SK-N-SH treated with all-trans-retinoic acid at 6 μM for 48 hours (cell line): ENCODE measurements at regions not wholly inside any gene's neighbourhood (a gene's known extent, or its start where the extent isn't known, plus 50 kb on each side); places are given as distances from the start of the nearest gene placed in this dataset.

Experiments
- ATAC-seq: fragments of 200-7000 bp; cut with Tn5 transposase; 3 replicates; pipeline ENCODE4 v1.9.1; 2020; ENCODE audit warnings: mild to moderate bottlenecking, moderate library complexity
- ARNTL ChIP-seq: fragments of 450-650 bp; formaldehyde crosslinking; IDR thresholded peaks from 2 replicates; pipeline ENCODE4 v1.5.0; 2020; ENCODE audit warnings: low read depth, mild to moderate bottlenecking, moderate library complexity, borderline replicate concordance
- BACH2 ChIP-seq: fragments of 250-450 bp; sonication (Bioruptor Pico); IDR thresholded peaks from 2 replicates; pipeline ENCODE4 v1.9.0; 2021; ENCODE audit warnings: mild to moderate bottlenecking, borderline replicate concordance
- CSDC2 ChIP-seq: fragments of 250-450 bp; sonication (Bioruptor Pico); IDR thresholded peaks from 2 replicates; pipeline ENCODE4 v1.5.0; 2020; ENCODE audit warnings: mild to moderate bottlenecking, moderate library complexity
- ESRRG ChIP-seq: fragments of 250-450 bp; sonication (Bioruptor Pico); IDR thresholded peaks from 2 replicates; pipeline ENCODE4 v1.6.1; 2021; ENCODE audit warnings: mild to moderate bottlenecking
- GLIS3 ChIP-seq: fragments of 250-450 bp; sonication (Bioruptor Pico); IDR thresholded peaks from 2 replicates; pipeline ENCODE4 v1.5.0; 2020; ENCODE audit warnings: mild to moderate bottlenecking, moderate library complexity
- ISL1 ChIP-seq: fragments of 250-450 bp; sonication (Bioruptor Pico); IDR thresholded peaks from 2 replicates; pipeline ENCODE4 v2.1.2; 2022; ENCODE audit warnings: mild to moderate bottlenecking, moderate library complexity
- OSR1 ChIP-seq: fragments of 250-450 bp; sonication (Bioruptor Pico); IDR thresholded peaks from 2 replicates; pipeline ENCODE4 v1.8.0; 2022; ENCODE audit warnings: moderate library complexity, mild to moderate bottlenecking, inconsistent platforms
- PPARA ChIP-seq: fragments of 250-450 bp; sonication (Bioruptor Pico); IDR thresholded peaks from 2 replicates; pipeline ENCODE4 v1.5.0; 2020; ENCODE audit warnings: mild to moderate bottlenecking, borderline replicate concordance
- RARB ChIP-seq: fragments of 250-450 bp; sonication (Bioruptor Pico); IDR thresholded peaks from 2 replicates; pipeline ENCODE4 v1.8.0; 2021; ENCODE audit warnings: mild to moderate bottlenecking, moderate library complexity
- SNAI2 ChIP-seq: fragments of 250-450 bp; sonication (Bioruptor Pico); IDR thresholded peaks from 2 replicates; pipeline ENCODE4 v1.5.0; 2020; ENCODE audit warnings: mild to moderate bottlenecking, moderate library complexity
- TCF4 ChIP-seq: fragments of 250-450 bp; sonication (Bioruptor Pico); IDR thresholded peaks from 2 replicates; pipeline ENCODE4 v1.8.0; 2021; ENCODE audit warnings: mild to moderate bottlenecking, moderate library complexity, borderline replicate concordance
- TOX ChIP-seq: fragments of 250-450 bp; sonication (Bioruptor Pico); IDR thresholded peaks from 2 replicates; pipeline ENCODE4 v1.8.0; 2021; ENCODE audit warnings: mild to moderate bottlenecking, moderate library complexity, borderline replicate concordance
- ZC3H10 ChIP-seq: fragments of 250-450 bp; sonication (Bioruptor Pico); IDR thresholded peaks from 2 replicates; pipeline ENCODE4 v1.5.1; 2021; ENCODE audit warnings: mild to moderate bottlenecking, moderate library complexity
- ZFP3 ChIP-seq: fragments of 250-450 bp; sonication (Bioruptor Pico); IDR thresholded peaks from 2 replicates; pipeline ENCODE4 v1.5.0; 2020; ENCODE audit warnings: mild to moderate bottlenecking, moderate library complexity
- ZFP30 ChIP-seq: fragments of 450-650 bp; formaldehyde crosslinking; IDR thresholded peaks from 2 replicates; pipeline ENCODE4 v1.5.0; 2022; ENCODE audit warnings: mild to moderate bottlenecking, moderate library complexity
- ZNF565 ChIP-seq: fragments of 450-650 bp; formaldehyde crosslinking; conservative IDR thresholded peaks from 2 replicates; pipeline ENCODE4 v1.5.0; 2020; ENCODE audit warnings: low read depth, mild to moderate bottlenecking, moderate library complexity
- ZNF70 ChIP-seq: fragments of 450-650 bp; formaldehyde crosslinking; IDR thresholded peaks from 2 replicates; pipeline ENCODE4 v1.5.0; 2020; ENCODE audit warnings: mild to moderate bottlenecking, moderate library complexity
- ZNF8 ChIP-seq: fragments of 450-650 bp; formaldehyde crosslinking; IDR thresholded peaks from 2 replicates; pipeline ENCODE4 v1.5.0; 2020; ENCODE audit warnings: mild to moderate bottlenecking, moderate library complexity
- TF ChIP-seq, protein P1 (sequence below): fragments of 250-450 bp; sonication (Bioruptor Pico); IDR thresholded peaks from 2 replicates; pipeline ENCODE4 v1.5.1; 2020; ENCODE audit warnings: low read depth, mild to moderate bottlenecking, moderate library complexity
- TF ChIP-seq, protein P2 (sequence below): fragments of 250-450 bp; sonication (Bioruptor Pico); IDR thresholded peaks from 2 replicates; pipeline ENCODE4 v1.5.1; 2021; ENCODE audit warnings: mild to moderate bottlenecking, moderate library complexity
- TF ChIP-seq, protein P3 (sequence below): fragments of 250-450 bp; sonication (Bioruptor Pico); IDR thresholded peaks from 2 replicates; pipeline ENCODE4 v1.5.0; 2020; ENCODE audit warnings: mild to moderate bottlenecking, moderate library complexity
- TF ChIP-seq, protein P4 (sequence below): fragments of 250-450 bp; sonication (Bioruptor Pico); IDR thresholded peaks from 2 replicates; pipeline ENCODE4 v1.8.0; 2020; ENCODE audit warnings: mild to moderate bottlenecking, moderate library complexity, borderline replicate concordance
- TF ChIP-seq, protein P5 (sequence below): fragments of 250-450 bp; sonication (Bioruptor Pico); IDR thresholded peaks from 2 replicates; pipeline ENCODE4 v1.8.0; 2021; ENCODE audit warnings: low read depth, mild to moderate bottlenecking, moderate library complexity, borderline replicate concordance

DNA sequence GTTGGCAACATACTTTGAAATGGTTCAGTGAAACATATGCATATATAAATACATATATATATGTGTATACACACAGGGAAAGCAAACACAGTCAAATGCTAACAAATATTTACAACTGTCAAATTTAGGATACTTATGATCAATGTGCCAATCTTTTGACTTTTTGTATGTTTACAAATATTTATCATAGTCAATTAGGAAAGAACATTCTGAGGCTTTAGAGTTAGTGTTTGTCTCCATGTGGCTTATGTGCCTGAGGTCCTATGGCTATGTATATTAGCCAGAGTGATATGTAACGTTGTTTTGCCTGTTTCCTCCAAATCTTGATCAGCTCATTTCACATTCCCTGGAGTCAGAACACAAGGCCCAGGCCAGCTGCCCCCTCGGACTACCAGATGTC, 126.5 kb upstream of the MAN1A1 start:
- TF ChIP-seq CSDC2 (CRISPR knock-in tag) (no peak), ZNF565 (CRISPR knock-in tag) (no peak), ZFP30 (CRISPR knock-in tag) (no peak), BACH2 (CRISPR knock-in tag) (no peak), TCF4 (no peak), OSR1 (CRISPR knock-in tag) (no peak), RARB (CRISPR knock-in tag) (no peak), TOX (CRISPR knock-in tag) (no peak), ZC3H10 (CRISPR knock-in tag) (no peak), GLIS3 (no peak), ARNTL (CRISPR knock-in tag) (no peak), ZNF70 (CRISPR knock-in tag) (no peak)
- TF ChIP-seq, protein P1, sequence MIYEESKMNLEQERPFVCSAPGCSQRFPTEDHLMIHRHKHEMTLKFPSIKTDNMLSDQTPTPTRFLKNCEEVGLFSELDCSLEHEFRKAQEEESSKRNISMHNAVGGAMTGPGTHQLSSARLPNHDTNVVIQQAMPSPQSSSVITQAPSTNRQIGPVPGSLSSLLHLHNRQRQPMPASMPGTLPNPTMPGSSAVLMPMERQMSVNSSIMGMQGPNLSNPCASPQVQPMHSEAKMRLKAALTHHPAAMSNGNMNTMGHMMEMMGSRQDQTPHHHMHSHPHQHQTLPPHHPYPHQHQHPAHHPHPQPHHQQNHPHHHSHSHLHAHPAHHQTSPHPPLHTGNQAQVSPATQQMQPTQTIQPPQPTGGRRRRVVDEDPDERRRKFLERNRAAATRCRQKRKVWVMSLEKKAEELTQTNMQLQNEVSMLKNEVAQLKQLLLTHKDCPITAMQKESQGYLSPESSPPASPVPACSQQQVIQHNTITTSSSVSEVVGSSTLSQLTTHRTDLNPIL (CRISPR knock-in tag): no peak
- ATAC-seq: no peak

DNA sequence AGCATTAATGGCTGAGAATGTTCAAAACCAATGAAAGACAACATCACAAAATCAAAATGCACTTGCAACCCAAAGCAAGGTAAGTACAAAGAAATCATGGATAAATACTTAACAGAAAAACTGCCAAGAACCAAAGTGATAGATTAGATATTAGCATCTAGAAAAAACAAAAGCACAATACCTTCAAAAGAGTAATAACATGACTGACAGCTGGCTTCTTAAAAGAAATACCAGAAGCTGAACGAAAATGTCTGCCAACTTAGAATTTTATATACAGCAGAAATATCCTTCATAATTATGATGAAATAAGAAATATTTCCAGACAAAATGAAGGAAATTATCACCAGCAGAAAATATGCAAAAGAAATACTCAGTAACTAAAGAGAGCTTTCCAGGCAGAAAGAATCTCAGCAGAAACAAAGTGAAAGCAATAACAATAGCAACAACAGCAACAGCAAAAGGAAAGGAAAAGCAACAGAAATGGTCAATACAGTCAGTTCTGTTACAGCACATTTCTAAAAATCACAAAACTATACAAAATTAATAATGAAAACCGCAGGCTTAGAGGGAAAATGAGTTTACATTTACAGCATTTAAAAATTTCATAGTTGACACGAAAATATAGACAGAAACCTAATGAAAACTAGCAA, 121.5 kb upstream of the MAN1A1 start:
- ATAC-seq: no peak
- TF ChIP-seq TCF4 (no peak), OSR1 (CRISPR knock-in tag) (no peak), ZNF8 (CRISPR knock-in tag) (no peak), ZNF70 (CRISPR knock-in tag) (no peak), ZNF565 (CRISPR knock-in tag) (no peak), TOX (CRISPR knock-in tag) (no peak), CSDC2 (CRISPR knock-in tag) (no peak), PPARA (CRISPR knock-in tag) (no peak), GLIS3 (no peak)
- TF ChIP-seq, protein P2, sequence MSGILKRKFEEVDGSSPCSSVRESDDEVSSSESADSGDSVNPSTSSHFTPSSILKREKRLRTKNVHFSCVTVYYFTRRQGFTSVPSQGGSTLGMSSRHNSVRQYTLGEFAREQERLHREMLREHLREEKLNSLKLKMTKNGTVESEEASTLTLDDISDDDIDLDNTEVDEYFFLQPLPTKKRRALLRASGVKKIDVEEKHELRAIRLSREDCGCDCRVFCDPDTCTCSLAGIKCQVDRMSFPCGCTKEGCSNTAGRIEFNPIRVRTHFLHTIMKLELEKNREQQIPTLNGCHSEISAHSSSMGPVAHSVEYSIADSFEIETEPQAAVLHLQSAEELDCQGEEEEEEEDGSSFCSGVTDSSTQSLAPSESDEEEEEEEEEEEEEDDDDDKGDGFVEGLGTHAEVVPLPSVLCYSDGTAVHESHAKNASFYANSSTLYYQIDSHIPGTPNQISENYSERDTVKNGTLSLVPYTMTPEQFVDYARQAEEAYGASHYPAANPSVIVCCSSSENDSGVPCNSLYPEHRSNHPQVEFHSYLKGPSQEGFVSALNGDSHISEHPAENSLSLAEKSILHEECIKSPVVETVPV (CRISPR knock-in tag): no peak
- TF ChIP-seq, protein P1 (CRISPR knock-in tag): no peak

DNA sequence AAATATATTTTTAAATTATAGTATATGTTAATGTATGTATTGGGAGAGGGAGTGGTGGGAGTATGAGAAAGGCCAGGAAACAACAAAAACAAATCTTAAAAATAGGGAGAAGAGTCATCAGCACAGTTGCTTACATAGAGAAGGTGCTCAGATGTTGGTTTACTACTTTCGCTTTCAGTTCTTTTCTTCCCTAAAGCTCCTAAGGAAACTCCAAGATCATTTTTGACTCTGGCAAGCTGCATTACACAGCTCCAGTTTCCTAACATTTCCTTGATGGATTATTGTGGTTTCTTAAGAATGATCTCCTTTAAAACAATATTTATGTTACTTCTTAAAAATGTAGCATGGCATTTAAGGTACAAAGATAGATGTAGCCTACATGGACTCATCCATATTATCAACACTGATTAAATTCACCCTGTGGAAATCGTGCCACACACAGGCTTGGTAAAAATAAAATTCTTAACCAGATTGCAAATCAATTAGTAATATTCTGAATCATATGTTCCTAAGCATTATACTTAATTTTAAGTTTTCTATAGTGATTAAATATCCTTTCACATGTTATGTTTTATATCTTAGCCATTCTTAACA, 118.0 kb upstream of the MAN1A1 start:
- ATAC-seq: peak; percentile 71
- no peak for TF ChIP-seq ISL1 (CRISPR knock-in tag)
- no peak for TF ChIP-seq TCF4
- TF ChIP-seq, protein P3, sequence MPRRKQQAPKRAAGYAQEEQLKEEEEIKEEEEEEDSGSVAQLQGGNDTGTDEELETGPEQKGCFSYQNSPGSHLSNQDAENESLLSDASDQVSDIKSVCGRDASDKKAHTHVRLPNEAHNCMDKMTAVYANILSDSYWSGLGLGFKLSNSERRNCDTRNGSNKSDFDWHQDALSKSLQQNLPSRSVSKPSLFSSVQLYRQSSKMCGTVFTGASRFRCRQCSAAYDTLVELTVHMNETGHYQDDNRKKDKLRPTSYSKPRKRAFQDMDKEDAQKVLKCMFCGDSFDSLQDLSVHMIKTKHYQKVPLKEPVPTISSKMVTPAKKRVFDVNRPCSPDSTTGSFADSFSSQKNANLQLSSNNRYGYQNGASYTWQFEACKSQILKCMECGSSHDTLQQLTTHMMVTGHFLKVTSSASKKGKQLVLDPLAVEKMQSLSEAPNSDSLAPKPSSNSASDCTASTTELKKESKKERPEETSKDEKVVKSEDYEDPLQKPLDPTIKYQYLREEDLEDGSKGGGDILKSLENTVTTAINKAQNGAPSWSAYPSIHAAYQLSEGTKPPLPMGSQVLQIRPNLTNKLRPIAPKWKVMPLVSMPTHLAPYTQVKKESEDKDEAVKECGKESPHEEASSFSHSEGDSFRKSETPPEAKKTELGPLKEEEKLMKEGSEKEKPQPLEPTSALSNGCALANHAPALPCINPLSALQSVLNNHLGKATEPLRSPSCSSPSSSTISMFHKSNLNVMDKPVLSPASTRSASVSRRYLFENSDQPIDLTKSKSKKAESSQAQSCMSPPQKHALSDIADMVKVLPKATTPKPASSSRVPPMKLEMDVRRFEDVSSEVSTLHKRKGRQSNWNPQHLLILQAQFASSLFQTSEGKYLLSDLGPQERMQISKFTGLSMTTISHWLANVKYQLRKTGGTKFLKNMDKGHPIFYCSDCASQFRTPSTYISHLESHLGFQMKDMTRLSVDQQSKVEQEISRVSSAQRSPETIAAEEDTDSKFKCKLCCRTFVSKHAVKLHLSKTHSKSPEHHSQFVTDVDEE: no peak
- TF ChIP-seq ZC3H10 (CRISPR knock-in tag): no peak
- TF ChIP-seq ZNF565 (CRISPR knock-in tag): no peak
- no peak for TF ChIP-seq CSDC2 (CRISPR knock-in tag)
- TF ChIP-seq, protein P4, sequence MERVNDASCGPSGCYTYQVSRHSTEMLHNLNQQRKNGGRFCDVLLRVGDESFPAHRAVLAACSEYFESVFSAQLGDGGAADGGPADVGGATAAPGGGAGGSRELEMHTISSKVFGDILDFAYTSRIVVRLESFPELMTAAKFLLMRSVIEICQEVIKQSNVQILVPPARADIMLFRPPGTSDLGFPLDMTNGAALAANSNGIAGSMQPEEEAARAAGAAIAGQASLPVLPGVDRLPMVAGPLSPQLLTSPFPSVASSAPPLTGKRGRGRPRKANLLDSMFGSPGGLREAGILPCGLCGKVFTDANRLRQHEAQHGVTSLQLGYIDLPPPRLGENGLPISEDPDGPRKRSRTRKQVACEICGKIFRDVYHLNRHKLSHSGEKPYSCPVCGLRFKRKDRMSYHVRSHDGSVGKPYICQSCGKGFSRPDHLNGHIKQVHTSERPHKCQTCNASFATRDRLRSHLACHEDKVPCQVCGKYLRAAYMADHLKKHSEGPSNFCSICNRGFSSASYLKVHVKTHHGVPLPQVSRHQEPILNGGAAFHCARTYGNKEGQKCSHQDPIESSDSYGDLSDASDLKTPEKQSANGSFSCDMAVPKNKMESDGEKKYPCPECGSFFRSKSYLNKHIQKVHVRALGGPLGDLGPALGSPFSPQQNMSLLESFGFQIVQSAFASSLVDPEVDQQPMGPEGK: no peak
- TF ChIP-seq ZFP30 (CRISPR knock-in tag): no peak
- TF ChIP-seq BACH2 (CRISPR knock-in tag): no peak
- no peak for TF ChIP-seq ARNTL (CRISPR knock-in tag)
- TF ChIP-seq ZFP3 (CRISPR knock-in tag): no peak
- TF ChIP-seq, protein P5, sequence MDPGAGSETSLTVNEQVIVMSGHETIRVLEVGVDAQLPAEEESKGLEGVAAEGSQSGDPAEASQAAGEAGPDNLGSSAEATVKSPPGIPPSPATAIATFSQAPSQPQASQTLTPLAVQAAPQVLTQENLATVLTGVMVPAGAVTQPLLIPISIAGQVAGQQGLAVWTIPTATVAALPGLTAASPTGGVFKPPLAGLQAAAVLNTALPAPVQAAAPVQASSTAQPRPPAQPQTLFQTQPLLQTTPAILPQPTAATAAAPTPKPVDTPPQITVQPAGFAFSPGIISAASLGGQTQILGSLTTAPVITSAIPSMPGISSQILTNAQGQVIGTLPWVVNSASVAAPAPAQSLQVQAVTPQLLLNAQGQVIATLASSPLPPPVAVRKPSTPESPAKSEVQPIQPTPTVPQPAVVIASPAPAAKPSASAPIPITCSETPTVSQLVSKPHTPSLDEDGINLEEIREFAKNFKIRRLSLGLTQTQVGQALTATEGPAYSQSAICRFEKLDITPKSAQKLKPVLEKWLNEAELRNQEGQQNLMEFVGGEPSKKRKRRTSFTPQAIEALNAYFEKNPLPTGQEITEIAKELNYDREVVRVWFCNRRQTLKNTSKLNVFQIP: no peak
- TF ChIP-seq SNAI2 (CRISPR knock-in tag): no peak
- no peak for TF ChIP-seq ZNF70 (CRISPR knock-in tag)
- TF ChIP-seq GLIS3: no peak
- no peak for TF ChIP-seq PPARA (CRISPR knock-in tag)
- no peak for TF ChIP-seq OSR1 (CRISPR knock-in tag)
- TF ChIP-seq ESRRG: no peak
- TF ChIP-seq, all 23 proteins: peak for 0
